CD4-positive, CD25-positive, alpha-beta regulatory T cell (primary cell): ENCODE measurements at regions not wholly inside any gene's neighbourhood (a gene's known extent, or its start where the extent isn't known, plus 50 kb on each side); places are given as distances from the start of the nearest gene placed in this dataset.

ENCODE experiments used
- ATAC-seq, 2 donors: fragments of 150-1000 bp; cut with Tn5 transposase; one replicate each; pipeline ENCODE4 v1.10.0; 2021; ENCODE audit warnings: low read depth in 2 of 2, moderate number of reproducible peaks in 2 of 2, moderate library complexity in 1 of 2
- DNase-seq, 3 donors: peaks; one replicate each; pipeline versions ENCODE4 v3.0.0 to v3.0.0-alpha.2; 2012 to 2022; ENCODE audit warnings: mixed read lengths in 1 of 3
- H3K27ac ChIP-seq: one replicate; pipeline ENCODE4 v1.7.0; 2013; ENCODE audit warnings: mild to moderate bottlenecking, low read length; ENCODE audit not compliant: insufficient read depth, poor library complexity, severe bottlenecking
- H3K27me3 ChIP-seq: one replicate; pipeline ENCODE4 v1.7.0; 2013; ENCODE audit warnings: low read length; ENCODE audit not compliant: control insufficient read depth, insufficient read depth
- H3K36me3 ChIP-seq: one replicate; pipeline ENCODE4 v1.7.0; 2013; ENCODE audit warnings: mild to moderate bottlenecking, low read length, moderate library complexity; ENCODE audit not compliant: control insufficient read depth, insufficient read depth
- H3K4me1 ChIP-seq: 2 replicates; pipeline ENCODE4 v1.7.0; 2013; ENCODE audit warnings: mild to moderate bottlenecking, low read length; ENCODE audit not compliant: insufficient read depth, control insufficient read depth, poor library complexity, severe bottlenecking
- H3K4me3 ChIP-seq: one replicate; pipeline ENCODE4 v1.7.0; 2013; ENCODE audit warnings: low read depth, mild to moderate bottlenecking, low read length, moderate library complexity
- H3K9me3 ChIP-seq, 2 experiments: 1 replicate in 1 of 2; 2 replicates in 1 of 2; pipeline ENCODE4 v1.7.0; 2013; ENCODE audit warnings: low read length in 2 of 2, mild to moderate bottlenecking in 1 of 2, moderate library complexity in 1 of 2; ENCODE audit not compliant: control insufficient read depth in 2 of 2
- H3K27ac Mint-ChIP-seq, 3 donors: one replicate each; pipeline ENCODE4 v1.8.0; 2020 to 2022; ENCODE audit warnings: mild to moderate bottlenecking in 3 of 3, mixed read lengths in 3 of 3, moderate library complexity in 2 of 3
- H3K27me3 Mint-ChIP-seq: one replicate; pipeline ENCODE4 v1.8.0; 2022; ENCODE audit warnings: mild to moderate bottlenecking, mixed read lengths
- H3K36me3 Mint-ChIP-seq: one replicate; pipeline ENCODE4 v1.8.0; 2020; ENCODE audit warnings: mixed read lengths
- H3K4me1 Mint-ChIP-seq, 4 donors: one replicate each; pipeline ENCODE4 v1.8.0; 2020 to 2022; ENCODE audit warnings: mixed read lengths in 4 of 4, mild to moderate bottlenecking in 1 of 4
- H3K4me3 Mint-ChIP-seq, 4 donors: one replicate each; pipeline ENCODE4 v1.8.0; 2020 to 2022; ENCODE audit warnings: mild to moderate bottlenecking in 4 of 4, mixed read lengths in 4 of 4, moderate library complexity in 3 of 4
- H3K9me3 Mint-ChIP-seq, 7 donors: one replicate each; pipeline ENCODE4 v1.8.0; 2020 to 2022; ENCODE audit warnings: mixed read lengths in 7 of 7, mild to moderate bottlenecking in 3 of 7, moderate library complexity in 2 of 7

GRCh38 chr18:57980573-57981307 is 63.3 kb upstream of the NEDD4L start:
- Histone ChIP-seq H3K36me3 (no peaks in the 10 kb centered on the region), H3K27me3 (peaks cover 6% of the 10 kb centered on the region), H3K4me3 (no peak overlapping the region), H3K9me3 (no peaks in the 10 kb centered on the region), H3K27ac (no peak overlapping the region), H3K4me1 (no peaks in the 10 kb centered on the region)
- Mint-ChIP-seq H3K27me3 (peaks cover 4% of the 10 kb centered on the region), H3K4me3 (no peak overlapping the region), H3K27ac (no peak overlapping the region), H3K9me3 (no peaks in the 10 kb centered on the region), H3K4me1 (no peaks in the 10 kb centered on the region), H3K36me3 (no peaks in the 10 kb centered on the region)
- ATAC-seq (no peak), DNase-seq (no peak)

- H3K36me3 ChIP-seq: no peaks in the 10 kb centered on the region
- H3K27ac ChIP-seq: no peak overlapping the region
- Mint-ChIP-seq H3K27ac (no peak overlapping the region), H3K9me3 (peaks cover 0 to 2% (median 0%) of the 10 kb centered on the region in 7 donors), H3K4me3 (no peak overlapping the region), H3K27me3 (peaks cover 9% of the 10 kb centered on the region), H3K36me3 (no peaks in the 10 kb centered on the region), H3K4me1 (no peaks in the 10 kb centered on the region)
- H3K4me1 ChIP-seq: no peaks in the 10 kb centered on the region
- no peak overlapping the region for H3K4me3 ChIP-seq
- ATAC-seq: no peak
- H3K27me3 ChIP-seq: peaks cover 6% of the 10 kb centered on the region
- H3K9me3 ChIP-seq: no peaks in the 10 kb centered on the region
- DNase-seq: no peak
Observed at GRCh38 chr18:57976230-57976773, 67.7 kb upstream of the NEDD4L start.

- Mint-ChIP-seq H3K4me1 (no peaks in the 10 kb centered on the region), H3K36me3 (no peaks in the 10 kb centered on the region), H3K27me3 (peaks cover 9% of the 10 kb centered on the region), H3K9me3 (peaks cover 0 to 2% (median 0%) of the 10 kb centered on the region in 7 donors), H3K27ac (no peak overlapping the region), H3K4me3 (no peak overlapping the region)
- H3K27ac ChIP-seq: no peak overlapping the region
- DNase-seq (no peak), ATAC-seq (peak in 1 of 2 donors; percentile 14)
- H3K27me3 ChIP-seq: peaks cover 6% of the 10 kb centered on the region
- no peaks in the 10 kb centered on the region for H3K9me3 ChIP-seq
- H3K4me1 ChIP-seq: no peaks in the 10 kb centered on the region
- H3K36me3 ChIP-seq: no peaks in the 10 kb centered on the region
- H3K4me3 ChIP-seq: no peak overlapping the region
Observed at GRCh38 chr18:57975805-57976204, 68.2 kb upstream of the NEDD4L start.

GRCh38 chr18:57974585-57975265 is 69.3 kb upstream of the NEDD4L start:
- no peak overlapping the region for H3K4me3 Mint-ChIP-seq
- no peaks in the 10 kb centered on the region for H3K36me3 Mint-ChIP-seq
- Histone ChIP-seq H3K4me1 (no peaks in the 10 kb centered on the region), H3K36me3 (no peaks in the 10 kb centered on the region), H3K27me3 (peaks cover 6% of the 10 kb centered on the region), H3K9me3 (no peaks in the 10 kb centered on the region), H3K4me3 (no peak overlapping the region), H3K27ac (no peak overlapping the region)
- ATAC-seq (no peak), DNase-seq (no peak)
- H3K27me3 Mint-ChIP-seq: peaks cover 9% of the 10 kb centered on the region
- H3K9me3 Mint-ChIP-seq: peaks cover 0 to 2% (median 0%) of the 10 kb centered on the region in 7 donors
- H3K4me1 Mint-ChIP-seq: no peaks in the 10 kb centered on the region
- no peak overlapping the region for H3K27ac Mint-ChIP-seq

GRCh38 chr18:57973889-57974288 is 70.1 kb upstream of the NEDD4L start:
- ATAC-seq (no peak), DNase-seq (no peak)
- Histone ChIP-seq H3K4me1 (no peaks in the 10 kb centered on the region), H3K36me3 (no peaks in the 10 kb centered on the region), H3K27me3 (peaks cover 6% of the 10 kb centered on the region), H3K4me3 (no peak overlapping the region), H3K9me3 (no peaks in the 10 kb centered on the region), H3K27ac (no peak overlapping the region)
- Mint-ChIP-seq H3K27ac (no peak overlapping the region), H3K27me3 (peaks cover 9% of the 10 kb centered on the region), H3K4me3 (no peak overlapping the region), H3K9me3 (peaks cover 0 to 2% (median 0%) of the 10 kb centered on the region in 7 donors), H3K4me1 (no peaks in the 10 kb centered on the region), H3K36me3 (no peaks in the 10 kb centered on the region)

- H3K4me3 ChIP-seq: no peak overlapping the region
- DNase-seq (no peak), ATAC-seq (no peak)
- H3K9me3 ChIP-seq: no peaks in the 10 kb centered on the region
- Mint-ChIP-seq H3K4me3 (no peak overlapping the region), H3K27me3 (peaks cover 9% of the 10 kb centered on the region), H3K4me1 (no peaks in the 10 kb centered on the region), H3K9me3 (peaks cover 0 to 2% (median 0%) of the 10 kb centered on the region in 7 donors), H3K27ac (no peak overlapping the region), H3K36me3 (no peaks in the 10 kb centered on the region)
- H3K4me1 ChIP-seq: no peaks in the 10 kb centered on the region
- H3K27ac ChIP-seq: no peak overlapping the region
- H3K36me3 ChIP-seq: no peaks in the 10 kb centered on the region
- H3K27me3 ChIP-seq: no peaks in the 10 kb centered on the region
Observed at GRCh38 chr18:57970356-57971095, 73.5 kb upstream of the NEDD4L start.

GRCh38 chr18:57969824-57970223 is 74.2 kb upstream of the NEDD4L start:
- Mint-ChIP-seq H3K27ac (no peak overlapping the region), H3K4me1 (no peaks in the 10 kb centered on the region), H3K4me3 (no peak overlapping the region), H3K27me3 (peaks cover 12% of the 10 kb centered on the region), H3K9me3 (peaks cover 0 to 2% (median 0%) of the 10 kb centered on the region in 7 donors), H3K36me3 (no peaks in the 10 kb centered on the region)
- Histone ChIP-seq H3K4me1 (no peaks in the 10 kb centered on the region), H3K27me3 (no peaks in the 10 kb centered on the region), H3K9me3 (no peaks in the 10 kb centered on the region), H3K27ac (no peak overlapping the region), H3K36me3 (no peaks in the 10 kb centered on the region), H3K4me3 (no peak overlapping the region)
- no peak for ATAC-seq
- DNase-seq: no peak
